Fibroblast of mammary gland (primary cell): ENCODE measurements at regions not wholly inside any gene's neighbourhood (a gene's known extent, or its start where the extent isn't known, plus 50 kb on each side); places are given as distances from the start of the nearest gene placed in this dataset.
A peak's percentile ranks its signal among the peaks of the same experiment; 100 is the strongest.

ENCODE experiments used
- DNase-seq: peaks from one replicate; pipeline ENCODE4 v3.0.0-alpha.2; 2010; ENCODE audit warnings: low read depth
- H3K4me3 ChIP-seq: 2 replicates; pipeline ENCODE4 v1.5.1; 2011; ENCODE audit warnings: low read depth, mild to moderate bottlenecking, low read length, moderate library complexity; ENCODE audit not compliant: control insufficient read depth
- CTCF ChIP-seq: conservative IDR thresholded peaks from 2 replicates; pipeline ENCODE4 v1.5.1; 2011; ENCODE audit warnings: low read depth, low read length, inconsistent platforms; ENCODE audit not compliant: control insufficient read depth, insufficient read depth

- peak; percentile 73 for DNase-seq
These were observed 62.5 kb downstream of the PABIR2 start for GRCh38 chrX:134734466-134734952.

GRCh38 chrX:134733591-134733990 lies 63.4 kb downstream of the PABIR2 start:
- H3K4me3 ChIP-seq = no peak overlapping the region
- TF ChIP-seq CTCF = no peak
- DNase-seq = no peak

More at GRCh38 chrX:134734466-134734952, 62.5 kb downstream of the PABIR2 start:
- no peak overlapping the region for H3K4me3 ChIP-seq
- TF ChIP-seq CTCF = no peak

- no peak for TF ChIP-seq CTCF
- DNase-seq = no peak
These were observed 64.3 kb downstream of the PABIR2 start for GRCh38 chrX:134732676-134733075.

GRCh38 chrX:134732152-134732551 lies 64.9 kb downstream of the PABIR2 start:
- no peak overlapping the region for H3K4me3 ChIP-seq
- no peak for TF ChIP-seq CTCF
- no peak for DNase-seq

More at GRCh38 chrX:134732676-134733075, 64.3 kb downstream of the PABIR2 start:
- no peak overlapping the region for H3K4me3 ChIP-seq

- H3K4me3 ChIP-seq = no peak overlapping the region
- TF ChIP-seq CTCF = peak; percentile 27
- DNase-seq = peak; percentile 28
These were observed 69.1 kb upstream of the PLAC1 start for GRCh38 chrX:134727363-134727762.

GRCh38 chrX:134725103-134725690 lies 66.9 kb upstream of the PLAC1 start:
- H3K4me3 ChIP-seq = no peak overlapping the region
- no peak for TF ChIP-seq CTCF
- DNase-seq = no peak
